Mesodermal cell (in vitro differentiated cells): ENCODE measurements at regions not wholly inside any gene's neighbourhood (a gene's known extent, or its start where the extent isn't known, plus 50 kb on each side); places are given as distances from the start of the nearest gene placed in this dataset.

ENCODE experiments used
- H3K27ac ChIP-seq: 2 replicates; pipeline ENCODE4 v1.7.0; 2013; ENCODE audit warnings: mild to moderate bottlenecking, low read depth, low read length, moderate library complexity; ENCODE audit not compliant: severe bottlenecking
- H3K36me3 ChIP-seq: 2 replicates; pipeline ENCODE4 v1.7.1; 2013; ENCODE audit warnings: mild to moderate bottlenecking, low read length, moderate library complexity; ENCODE audit not compliant: control insufficient read depth, insufficient read depth
- H3K4me1 ChIP-seq: one replicate; pipeline ENCODE4 v1.7.1; 2013; ENCODE audit warnings: mild to moderate bottlenecking, low read length; ENCODE audit not compliant: insufficient read depth, control insufficient read depth, poor library complexity, severe bottlenecking
- H3K4me3 ChIP-seq: 2 replicates; pipeline ENCODE4 v1.7.0; 2013; ENCODE audit warnings: low read length, control low read depth, mild to moderate bottlenecking; ENCODE audit not compliant: insufficient read depth, poor library complexity, severe bottlenecking; ENCODE audit errors: extremely low read depth
- H3K9me3 ChIP-seq: 2 replicates; pipeline ENCODE4 v1.7.1; 2013; ENCODE audit warnings: mild to moderate bottlenecking, low read length, moderate library complexity; ENCODE audit not compliant: control insufficient read depth
- WGBS, 2 experiments: methylation state at CpG; one replicate each; pipeline ENCODE4 v1.1.5; 2013; ENCODE audit warnings: missing lambda C conversion rate in 2 of 2; ENCODE audit not compliant: insufficient coverage in 2 of 2; 5-methylcytosine and 5-hydroxymethylcytosine counted together

DNA sequence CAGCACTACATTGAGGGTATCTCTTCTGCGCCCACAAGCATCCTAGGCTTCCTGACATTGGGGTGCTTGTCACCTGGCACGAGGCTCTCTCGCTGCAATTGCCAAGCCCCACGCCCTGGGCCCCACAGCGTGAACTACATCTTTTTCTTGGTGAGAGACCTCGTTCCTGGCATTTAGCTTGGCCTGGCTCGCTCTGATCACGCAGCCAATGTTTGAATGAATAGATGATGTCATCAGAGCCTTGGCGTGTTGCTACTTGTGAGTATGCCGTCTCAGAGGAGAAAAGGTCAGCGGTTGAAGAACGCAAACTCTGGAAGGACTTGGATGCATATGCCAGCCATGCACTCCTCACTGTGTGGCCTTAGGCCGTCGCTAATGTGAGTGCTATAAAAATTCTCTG, 150.2 kb upstream of the AUTS2 start:
- no peak overlapping the region for H3K27ac ChIP-seq
- H3K4me1 ChIP-seq: peaks cover 3% of the 10 kb centered on the region
- H3K9me3 ChIP-seq: no peaks in the 10 kb centered on the region
- H3K4me3 ChIP-seq: no peak overlapping the region
- no peaks in the 10 kb centered on the region for H3K36me3 ChIP-seq
- WGBS, 2 experiments: 96 to 97% methylated on average over 11 to 12 of the region's 14 CpGs

DNA sequence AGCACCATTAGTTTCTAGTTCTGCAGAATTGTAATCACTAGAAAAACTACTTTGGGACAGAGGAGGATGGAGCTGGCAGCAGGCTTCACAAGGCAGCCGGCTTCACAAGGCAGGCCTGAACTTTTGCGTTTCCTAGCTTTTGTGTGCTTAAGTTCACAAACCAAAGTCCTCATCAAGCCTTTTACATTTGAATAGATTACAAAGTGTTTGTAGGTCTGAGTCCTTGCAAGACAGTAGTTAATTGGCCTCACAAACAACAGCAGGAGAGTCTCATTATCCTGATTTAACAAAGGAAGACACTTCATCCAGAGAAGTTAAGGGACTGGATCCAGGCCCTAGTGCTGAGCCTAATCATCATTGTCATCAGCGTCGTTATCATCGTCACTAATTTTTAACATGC, 147.8 kb upstream of the AUTS2 start:
- Histone ChIP-seq H3K36me3 (no peaks in the 10 kb centered on the region), H3K27ac (no peak overlapping the region), H3K4me1 (peaks cover 3% of the 10 kb centered on the region), H3K9me3 (no peaks in the 10 kb centered on the region), H3K4me3 (no peak overlapping the region)
- WGBS, 2 experiments: 15% methylated on average over 4 of the region's 5 CpGs; no CpG with 5 or more reads in 1 of the 2 experiments

DNA sequence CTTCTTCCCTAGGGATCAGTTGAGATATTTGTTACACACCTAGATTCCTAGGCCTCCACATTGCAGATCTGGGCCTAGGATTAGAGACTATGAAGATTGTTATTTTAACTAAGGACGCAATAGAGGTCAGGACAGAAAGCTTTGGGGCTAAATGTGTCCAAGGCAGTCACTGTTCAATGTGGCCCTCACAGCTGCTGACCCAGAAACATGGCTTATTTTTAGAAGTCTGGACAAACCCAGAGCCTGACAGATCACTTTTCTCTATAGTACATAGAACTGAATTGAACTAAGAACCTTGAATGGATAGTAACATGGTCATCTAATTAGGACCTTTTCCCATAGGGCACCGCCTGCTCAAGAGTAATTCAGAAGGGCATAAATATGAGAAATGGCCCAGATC, 146.6 kb upstream of the AUTS2 start:
- Histone ChIP-seq H3K36me3 (no peaks in the 10 kb centered on the region), H3K4me3 (no peak overlapping the region), H3K27ac (no peak overlapping the region), H3K4me1 (no peaks in the 10 kb centered on the region), H3K9me3 (no peaks in the 10 kb centered on the region)
- WGBS, 2 experiments: 90 to 91% methylated on average over 1 to 2 of the region's 2 CpGs

DNA sequence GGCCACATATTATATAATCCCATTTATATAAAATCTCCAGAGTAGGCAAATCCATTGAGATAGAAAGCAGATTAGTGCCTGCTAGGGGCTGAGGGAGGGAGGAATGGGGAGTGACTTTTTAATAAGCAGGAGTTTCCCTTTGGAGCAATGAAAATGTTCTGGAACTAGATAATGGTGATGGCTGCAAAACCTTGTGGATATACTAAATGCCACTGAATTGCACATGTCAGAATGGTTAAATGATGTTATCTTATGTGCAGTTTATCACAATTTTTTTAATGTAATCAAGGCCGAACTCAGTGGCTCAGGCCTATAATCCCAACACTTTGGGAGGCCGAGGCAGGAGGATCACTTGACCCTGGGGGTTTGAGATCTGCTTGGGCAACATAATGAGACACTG, 145.5 kb upstream of the AUTS2 start:
- Histone ChIP-seq H3K36me3 (no peaks in the 10 kb centered on the region), H3K27ac (no peak overlapping the region), H3K9me3 (no peaks in the 10 kb centered on the region), H3K4me1 (peaks cover 3% of the 10 kb centered on the region), H3K4me3 (no peak overlapping the region)
- no CpG with 5 or more reads among the region's 2 CpGs for WGBS, 2 experiments

DNA sequence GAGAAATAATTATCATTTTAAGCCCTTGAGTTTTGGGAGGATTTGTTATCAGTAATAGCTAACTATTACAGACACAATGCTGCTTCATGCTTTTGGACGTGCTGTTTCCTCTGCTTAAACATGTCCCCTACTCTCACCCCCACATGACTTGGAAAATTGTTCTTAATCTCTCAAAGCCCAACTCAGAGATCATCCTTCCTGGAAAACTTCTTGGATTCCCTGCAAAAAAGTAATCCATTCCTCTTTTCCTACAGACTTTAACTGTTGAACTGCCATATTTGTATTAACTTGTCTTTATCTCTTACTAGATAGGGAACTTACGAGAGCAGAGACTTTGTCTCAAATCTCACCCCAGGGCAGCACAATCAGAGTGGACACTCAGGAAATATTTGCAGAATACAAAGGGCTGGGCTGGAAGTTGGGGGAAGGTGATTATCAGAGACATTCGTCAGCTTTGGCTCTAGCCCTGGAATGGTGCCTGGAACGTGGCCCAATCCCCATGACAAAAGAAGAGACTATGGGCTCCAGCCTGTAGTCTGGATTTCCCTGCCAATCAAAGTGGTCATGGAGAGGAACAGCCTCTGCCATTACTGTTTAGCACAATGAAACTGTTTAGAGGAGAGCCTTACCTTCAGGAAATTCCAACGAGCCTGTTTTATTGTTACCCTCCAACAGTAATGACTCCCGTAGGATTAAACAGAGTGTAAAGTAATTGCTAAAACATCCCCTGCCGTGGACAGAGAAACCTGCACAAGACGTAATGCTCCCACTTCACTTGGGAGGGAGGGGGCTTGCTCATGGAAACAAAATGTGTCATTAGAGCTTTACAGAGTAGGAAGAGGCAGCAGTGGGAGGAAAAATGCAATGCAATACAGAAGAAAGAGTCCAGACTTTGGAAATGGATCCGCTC, 140.4 kb upstream of the AUTS2 start:
- WGBS, 2 experiments: 46 to 59% methylated on average over 5 of the region's 9 CpGs
- Histone ChIP-seq H3K36me3 (no peaks in the 10 kb centered on the region), H3K9me3 (no peaks in the 10 kb centered on the region), H3K4me1 (peaks cover 7% of the 10 kb centered on the region), H3K4me3 (no peak overlapping the region), H3K27ac (peak overlapping the region; percentile 49)

DNA sequence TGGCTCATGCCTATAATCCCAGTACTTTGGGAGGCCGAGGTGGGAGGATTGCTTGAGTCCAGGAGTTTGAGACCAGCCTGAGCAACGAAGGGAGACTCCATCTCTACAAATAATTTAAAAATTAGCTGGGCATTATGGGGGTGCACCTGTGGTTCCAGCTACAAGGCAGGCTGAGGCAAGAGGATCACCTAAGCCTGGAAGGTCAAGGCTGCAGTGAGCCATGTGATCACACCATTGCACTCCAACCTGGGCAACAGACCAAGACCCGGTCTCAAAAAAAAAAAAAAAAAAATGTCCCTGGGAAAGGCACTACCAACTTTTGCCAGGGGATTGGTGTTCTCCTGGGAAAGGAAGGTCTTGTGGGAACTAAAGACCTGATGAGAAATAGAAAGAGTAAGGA, 134.2 kb upstream of the AUTS2 start:
- Histone ChIP-seq H3K36me3 (no peaks in the 10 kb centered on the region), H3K9me3 (peaks cover 16% of the 10 kb centered on the region), H3K4me1 (no peaks in the 10 kb centered on the region), H3K4me3 (no peak overlapping the region), H3K27ac (no peak overlapping the region)
- 100% methylated on average over 1 of the region's 3 CpGs; no CpG with 5 or more reads in 1 of the 2 experiments for WGBS, 2 experiments

DNA sequence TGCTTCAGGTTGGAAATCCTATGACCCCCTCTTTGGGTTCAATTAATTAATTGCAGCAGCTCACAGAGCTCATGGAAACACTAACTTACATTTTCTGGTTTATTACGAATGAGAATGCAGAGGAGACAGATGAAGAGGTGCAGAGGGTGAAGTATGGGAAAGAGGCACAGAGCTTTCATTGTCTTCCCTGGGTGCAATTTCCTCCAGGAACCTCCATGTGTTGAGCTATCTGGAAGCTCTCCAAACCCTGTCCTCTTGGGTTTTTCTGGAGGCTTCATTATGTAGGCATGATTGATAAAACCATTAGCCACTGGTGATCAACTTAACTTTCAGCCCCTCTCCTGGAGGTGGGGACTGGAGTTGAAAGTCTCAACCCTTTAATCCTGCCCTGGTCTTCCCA, 133.0 kb upstream of the AUTS2 start:
- peaks cover 16% of the 10 kb centered on the region for H3K9me3 ChIP-seq
- no peak overlapping the region for H3K4me3 ChIP-seq
- H3K4me1 ChIP-seq: no peaks in the 10 kb centered on the region
- no peak overlapping the region for H3K27ac ChIP-seq
- WGBS, 2 experiments: no CpG with 5 or more reads among the region's 1 CpG
- no peaks in the 10 kb centered on the region for H3K36me3 ChIP-seq

DNA sequence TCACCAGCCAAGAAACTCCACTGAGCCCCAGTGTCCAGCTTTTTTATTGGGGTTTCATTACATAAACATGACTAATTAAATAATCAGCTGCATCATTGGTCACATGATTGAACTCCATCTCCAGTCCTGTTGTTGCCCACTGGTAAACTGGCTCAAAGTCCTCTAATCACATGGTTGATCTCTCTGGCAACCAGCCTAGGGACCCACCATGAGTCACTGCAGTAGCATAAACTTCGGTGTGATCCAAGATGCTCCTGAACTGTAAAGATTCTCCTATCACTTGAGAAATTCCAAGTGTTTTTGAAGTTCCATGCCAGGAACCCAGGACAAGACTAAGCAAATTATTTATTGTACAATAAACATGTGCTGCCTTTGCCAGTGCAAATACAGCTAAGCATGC, 130.4 kb upstream of the AUTS2 start:
- 100% methylated on average over 1 of the region's 1 CpG for WGBS, 2 experiments
- Histone ChIP-seq H3K9me3 (peaks cover 16% of the 10 kb centered on the region), H3K27ac (no peak overlapping the region), H3K36me3 (no peaks in the 10 kb centered on the region), H3K4me1 (no peaks in the 10 kb centered on the region), H3K4me3 (no peak overlapping the region)

DNA sequence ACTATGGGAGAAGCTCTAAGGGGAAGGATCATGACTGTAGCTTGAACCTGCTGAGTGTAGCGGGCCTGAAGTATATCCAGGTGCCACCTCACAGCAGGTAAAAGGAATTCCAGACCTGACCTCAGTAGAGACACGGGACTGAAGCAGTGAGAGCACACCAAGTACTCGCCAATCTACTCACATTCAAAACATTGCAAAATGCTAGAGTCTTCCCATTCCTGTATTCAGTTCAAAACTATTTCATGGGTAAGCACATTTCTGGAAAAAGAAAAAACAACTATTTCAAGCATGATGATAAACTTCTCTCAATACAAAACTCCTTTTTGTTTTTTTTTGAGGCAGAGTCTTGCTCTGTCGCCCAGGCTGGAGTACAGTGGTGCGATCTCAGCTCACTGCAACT, 121.9 kb upstream of the AUTS2 start:
- no peak overlapping the region for H3K4me3 ChIP-seq
- H3K4me1 ChIP-seq: no peaks in the 10 kb centered on the region
- no peaks in the 10 kb centered on the region for H3K36me3 ChIP-seq
- 91 to 100% methylated on average over 1 to 4 of the region's 5 CpGs for WGBS, 2 experiments
- no peaks in the 10 kb centered on the region for H3K9me3 ChIP-seq
- no peak overlapping the region for H3K27ac ChIP-seq

DNA sequence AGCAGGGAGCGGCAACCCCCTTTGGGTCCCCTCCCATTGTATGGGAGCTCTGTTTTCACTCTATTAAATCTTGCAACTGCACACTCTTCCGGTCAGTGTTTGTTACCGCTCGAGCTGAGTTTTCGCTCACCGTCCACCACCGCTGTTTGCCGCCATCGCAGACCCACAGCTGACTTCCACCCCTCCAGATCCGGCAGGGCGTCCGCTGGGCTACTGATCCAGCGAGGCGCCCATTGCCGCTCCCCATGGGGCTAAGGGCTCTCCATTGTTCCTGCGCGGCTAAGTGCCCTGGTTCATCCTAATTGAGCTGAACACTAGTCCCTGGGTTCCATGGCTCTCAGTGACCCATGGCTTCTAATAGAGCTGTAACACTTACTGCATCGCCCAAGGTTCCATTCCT, 115.6 kb upstream of the AUTS2 start:
- WGBS, 2 experiments: 97 to 98% methylated on average over 16 to 18 of the region's 18 CpGs
- no peak overlapping the region for H3K4me3 ChIP-seq
- no peaks in the 10 kb centered on the region for H3K9me3 ChIP-seq
- no peaks in the 10 kb centered on the region for H3K36me3 ChIP-seq
- H3K27ac ChIP-seq: no peak overlapping the region
- no peaks in the 10 kb centered on the region for H3K4me1 ChIP-seq

DNA sequence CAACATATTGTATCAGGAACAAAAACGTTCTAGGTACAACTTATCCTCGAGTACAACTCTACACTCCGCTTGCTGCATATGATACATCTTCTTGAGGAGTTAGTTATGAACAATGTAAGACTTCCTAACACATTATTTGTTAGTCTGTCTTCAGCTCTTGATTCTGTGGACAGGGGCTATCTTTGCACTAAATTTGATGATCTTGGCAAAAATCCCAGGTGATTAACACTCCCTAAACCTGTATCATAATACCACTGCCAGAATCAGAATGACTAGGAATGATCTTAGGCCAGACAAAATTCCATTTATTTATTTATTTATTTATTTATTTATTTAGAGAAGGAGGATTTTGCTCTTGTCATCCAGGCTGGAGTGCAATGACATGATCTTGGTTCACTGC, 108.7 kb upstream of the AUTS2 start:
- Histone ChIP-seq H3K9me3 (no peaks in the 10 kb centered on the region), H3K27ac (no peak overlapping the region), H3K4me1 (no peaks in the 10 kb centered on the region), H3K36me3 (no peaks in the 10 kb centered on the region), H3K4me3 (no peak overlapping the region)
- 100% methylated on average over 1 of the region's 3 CpGs; no CpG with 5 or more reads in 1 of the 2 experiments for WGBS, 2 experiments
